8988T (cell line): ENCODE measurements at regions not wholly inside any gene's neighbourhood (a gene's known extent, or its start where the extent isn't known, plus 50 kb on each side); places are given as distances from the start of the nearest gene placed in this dataset.
"Not testable (repeated sequence)": the region's sequence is repeated elsewhere in the genome, so short reads cannot be mapped to it uniquely, and the experiment has no call there.

Experiments
- DNase-seq: peaks from one replicate; pipeline ENCODE4 v3.0.0; 2011

GRCh38 chr2:122075381-122075780, 319.9 kb downstream of the TSN start:
- no peak for DNase-seq

GRCh38 chr2:122077114-122077513, 321.7 kb downstream of the TSN start:
- no peak for DNase-seq

GRCh38 chr2:122077771-122078170, 322.3 kb downstream of the TSN start:
- DNase-seq = no peak

GRCh38 chr2:122078451-122078850, 323.0 kb downstream of the TSN start:
- DNase-seq = no peak

- DNase-seq = no peak
These were observed 324.4 kb downstream of the TSN start for GRCh38 chr2:122079844-122080243.

- no peak for DNase-seq
These were observed 324.9 kb downstream of the TSN start for GRCh38 chr2:122080316-122080715.

- DNase-seq = no peak
These were observed 325.4 kb downstream of the TSN start for GRCh38 chr2:122080871-122081270.

- DNase-seq = no peak
These were observed 326.3 kb downstream of the TSN start for GRCh38 chr2:122081751-122082150.

GRCh38 chr2:122083256-122084048, 328.0 kb downstream of the TSN start:
- no peak for DNase-seq

GRCh38 chr2:122085672-122086071, 330.2 kb downstream of the TSN start:
- DNase-seq = not testable (repeated sequence)

GRCh38 chr2:122094557-122094956, 339.1 kb downstream of the TSN start:
- DNase-seq = no peak

- DNase-seq = no peak
These were observed 341.3 kb downstream of the TSN start for GRCh38 chr2:122096761-122097160.

GRCh38 chr2:122098306-122098705, 342.9 kb downstream of the TSN start:
- DNase-seq = no peak

- DNase-seq = no peak
These were observed 344.9 kb downstream of the TSN start for GRCh38 chr2:122100346-122100745.

- DNase-seq = no peak
These were observed 345.3 kb downstream of the TSN start for GRCh38 chr2:122100756-122101155.

- no peak for DNase-seq
These were observed 345.9 kb downstream of the TSN start for GRCh38 chr2:122101319-122101718.

GRCh38 chr2:122105171-122105876, 349.9 kb downstream of the TSN start:
- no peak for DNase-seq

- DNase-seq = no peak
These were observed 350.4 kb downstream of the TSN start for GRCh38 chr2:122105877-122106206.

GRCh38 chr2:122108186-122108585, 352.7 kb downstream of the TSN start:
- no peak for DNase-seq

- DNase-seq = no peak
These were observed 357.0 kb downstream of the TSN start for GRCh38 chr2:122112216-122113005.

GRCh38 chr2:122114421-122114820, 359.0 kb downstream of the TSN start:
- no peak for DNase-seq

- DNase-seq = no peak
These were observed 361.9 kb downstream of the TSN start for GRCh38 chr2:122117371-122117770.

GRCh38 chr2:122129399-122129798, 373.9 kb downstream of the TSN start:
- DNase-seq = no peak
